Endothelial cell of umbilical vein (primary cell): ENCODE measurements at regions not wholly inside any gene's neighbourhood (a gene's known extent, or its start where the extent isn't known, plus 50 kb on each side); places are given as distances from the start of the nearest gene placed in this dataset.

Source experiments
- BruUV-seq: library from RNA; stranded (reverse); fragments of 400-500 nt; replicated peaks from 2 replicates; lab custom pipeline; 2021; lab: Mats Ljungman, UMichigan
- CTCF ChIA-PET: fragments of 300-600, 350-600 bp; sonication (Branson Sonifier 250); formaldehyde crosslinking; loops from one replicate; lab custom pipeline; 2021; ENCODE audit warnings: antibody characterized with exemption, inconsistent platforms; lab: Charles Lee
- POLR2A ChIA-PET: fragments of 300-600, 350-600 bp; sonication (Branson Sonifier 250); formaldehyde crosslinking; loops from one replicate; lab custom pipeline; 2021; ENCODE audit warnings: antibody characterized with exemption, inconsistent platforms; lab: Charles Lee
- DNase-seq: peaks from one replicate; pipeline ENCODE4 v3.0.0-alpha.2; 2011; ENCODE audit warnings: low read depth, low spot score
- FAIRE-seq: peaks from 2 replicates; lab custom pipeline; 2011; peaks lifted over from hg19 to GRCh38; lab: Jason Lieb, UNC
- H2AFZ ChIP-seq: 2 replicates; pipeline ENCODE4 v1.6.0; 2012; ENCODE audit warnings: low read depth, low read length, control low read depth, inconsistent platforms
- H3K27ac ChIP-seq: 2 replicates; pipeline ENCODE4 v1.5.1; 2011; ENCODE audit warnings: low read depth, mild to moderate bottlenecking, control low read depth, low read length, moderate library complexity; ENCODE audit not compliant: insufficient read depth
- H3K27me3 ChIP-seq, 2 experiments: 2 replicates each; pipeline versions ENCODE4 v1.6.0 to v1.6.1; 2011; ENCODE audit warnings: low read length in 2 of 2, mixed read lengths in 1 of 2; ENCODE audit not compliant: control insufficient read depth in 2 of 2, insufficient read depth in 2 of 2
- H3K36me3 ChIP-seq, 2 experiments: 2 replicates in 1 of 2; 3 replicates in 1 of 2; pipeline ENCODE4 v1.5.1; 2011; ENCODE audit warnings: low read length in 2 of 2, mild to moderate bottlenecking in 1 of 2, moderate library complexity in 1 of 2; ENCODE audit not compliant: control insufficient read depth in 2 of 2, insufficient read depth in 2 of 2; ENCODE audit errors: extremely low read depth in 1 of 2
- H3K4me1 ChIP-seq: 3 replicates; pipeline ENCODE4 v1.5.1; 2011; ENCODE audit warnings: mild to moderate bottlenecking, low read length; ENCODE audit not compliant: control insufficient read depth, insufficient read depth; ENCODE audit errors: extremely low read depth
- H3K4me2 ChIP-seq: 2 replicates; pipeline ENCODE4 v1.6.1; 2011; ENCODE audit warnings: low read length, control low read depth, mixed read lengths; ENCODE audit not compliant: insufficient read depth
- H3K4me3 ChIP-seq, 3 experiments: fragments of 200-600 bp in 1 of 3; sonication (generic), shearing (Covaris generic) in 1 of 3; replicated peaks in 1 of 3; 2 replicates each; pipeline ENCODE4 v1.5.1; 2011 to 2016; ENCODE audit warnings: control low read depth in 3 of 3, low read length in 3 of 3, mild to moderate bottlenecking in 2 of 3, inconsistent platforms in 1 of 3, low read depth in 1 of 3, moderate library complexity in 1 of 3; ENCODE audit not compliant: insufficient read depth in 1 of 3
- H3K79me2 ChIP-seq: 2 replicates; pipeline ENCODE4 v1.6.0; 2012; ENCODE audit warnings: low read length, inconsistent platforms; ENCODE audit not compliant: control insufficient read depth, insufficient read depth
- H3K9ac ChIP-seq: replicated peaks from 2 replicates; pipeline ENCODE3; 2011; ENCODE audit warnings: low read length, control low read depth; ENCODE audit not compliant: insufficient read depth; ENCODE audit errors: extremely low read depth
- H3K9me1 ChIP-seq: replicated peaks from 3 replicates; pipeline ENCODE4 v1.6.0; 2011; ENCODE audit warnings: mild to moderate bottlenecking, low read length; ENCODE audit not compliant: control insufficient read depth, insufficient read depth; ENCODE audit errors: extremely low read depth
- H3K9me3 ChIP-seq: replicated peaks from 2 replicates; pipeline ENCODE4 v1.5.1; 2012; ENCODE audit warnings: low read length, inconsistent platforms; ENCODE audit not compliant: control insufficient read depth, insufficient read depth
- H4K20me1 ChIP-seq: replicated peaks from 2 replicates; pipeline ENCODE3; 2011; ENCODE audit warnings: mild to moderate bottlenecking, low read length; ENCODE audit not compliant: control insufficient read depth, insufficient read depth; ENCODE audit errors: extremely low read depth
- CTCF ChIP-seq, 2 donors: IDR thresholded peaks; 1 replicate in 1 of 2; 2 replicates in 1 of 2; pipeline ENCODE4 v1.5.1; 2011; ENCODE audit warnings: low read length in 2 of 2, mild to moderate bottlenecking in 2 of 2, moderate library complexity in 2 of 2, control low read depth in 1 of 2, inconsistent platforms in 1 of 2, low read depth in 1 of 2; ENCODE audit not compliant: insufficient read depth in 1 of 2; ENCODE audit errors: extremely low read depth in 1 of 2
- EZH2 ChIP-seq: IDR thresholded peaks from 2 replicates; pipeline ENCODE4 v1.6.1; 2012; ENCODE audit warnings: borderline replicate concordance, low read depth, mild to moderate bottlenecking, moderate library complexity, low read length, inconsistent platforms; ENCODE audit not compliant: severe bottlenecking
- FOS ChIP-seq: IDR thresholded peaks from 2 replicates; pipeline ENCODE4 v1.6.1; 2011; ENCODE audit warnings: mild to moderate bottlenecking, low read length, moderate library complexity, borderline replicate concordance; ENCODE audit not compliant: insufficient read depth
- GATA2 ChIP-seq: IDR thresholded peaks from 2 replicates; pipeline ENCODE4 v1.7.0; 2011; ENCODE audit warnings: low read depth, mild to moderate bottlenecking, moderate library complexity, mixed read lengths, low read length; ENCODE audit not compliant: insufficient read length, insufficient read depth
- JUN ChIP-seq: IDR thresholded peaks from 2 replicates; pipeline ENCODE4 v1.6.1; 2011; ENCODE audit warnings: borderline replicate concordance, low read depth; ENCODE audit not compliant: insufficient read length, insufficient read depth
- MAX ChIP-seq: IDR thresholded peaks from 2 replicates; pipeline ENCODE4 v1.6.1; 2011; ENCODE audit not compliant: insufficient read depth, insufficient read length
- MYC ChIP-seq: IDR thresholded peaks from one replicate; pipeline ENCODE4 v1.6.1; 2011; ENCODE audit warnings: mild to moderate bottlenecking, low read depth, low read length
- POLR2A ChIP-seq: IDR thresholded peaks from 2 replicates; pipeline ENCODE4 v1.6.1; 2012; ENCODE audit warnings: low read depth, mild to moderate bottlenecking, control low read depth, low read length
- POLR2AphosphoS5 ChIP-seq: IDR thresholded peaks from 2 replicates; pipeline ENCODE4 v1.6.1; 2012; ENCODE audit warnings: low read depth, mild to moderate bottlenecking, control low read depth, low read length, moderate library complexity; ENCODE audit not compliant: insufficient read depth
- dilution Hi-C: fragments of 300-500 bp; cut with MboI; formaldehyde crosslinking; loops from one replicate; pipeline ENCODE4 v1.15.0; 2019; ENCODE audit warnings: low sequenced_read_pairs; ENCODE audit not compliant: extremely low pct_ligation_motif_present
- intact Hi-C: fragments of 100-400 bp; cut with micrococcal nuclease; formaldehyde crosslinking; loops from one replicate; pipeline ENCODE4 v1.10.0; 2022

GRCh38 chr2:22810602-22811001, 574.4 kb upstream of the KLHL29 start:
- POLR2A ChIA-PET: no interaction called here

More at GRCh38 chr2:22810602-22811001, 574.4 kb upstream of the KLHL29 start:
- Histone ChIP-seq H4K20me1 (no peaks in the 10 kb centered on the region), H3K4me1 (no peaks in the 10 kb centered on the region), H3K4me2 (no peak overlapping the region), H3K9ac (no peak overlapping the region), H3K4me3 (no peak overlapping the region), H3K9me1 (no peaks in the 10 kb centered on the region), H3K9me3 (no peaks in the 10 kb centered on the region), H3K79me2 (no peaks in the 10 kb centered on the region), H3K27me3 (no peaks in the 10 kb centered on the region), H3K27ac (no peak overlapping the region), H3K36me3 (no peaks in the 10 kb centered on the region), H2AFZ (no peak overlapping the region)
- CTCF ChIA-PET: no interaction called here
- BruUV-seq: no TSS peak
- FAIRE-seq: no peak
- no peak for DNase-seq
- dilution Hi-C loops (no loop called here), intact Hi-C loops (no loop called here)
- TF ChIP-seq EZH2 (no peak), POLR2AphosphoS5 (no peak), MYC (no peak), FOS (no peak), MAX (no peak), POLR2A (no peak), JUN (no peak), CTCF (IDR thresholded peaks at IDR 0.05; ENCODE audit: extremely low read depth in 1 of 2, insufficient read depth in 1 of 2, low read depth in 1 of 2, low read length in 2 of 2) (no peak), GATA2 (no peak)
